Uterus (tissue), 2 donors: ENCODE measurements at regions not wholly inside any gene's neighbourhood (a gene's known extent, or its start where the extent isn't known, plus 50 kb on each side); places are given as distances from the start of the nearest gene placed in this dataset.

Experiments used
- POLR2A ChIP-seq, 2 donors: fragments of 450-650 bp; IDR thresholded peaks; one replicate each; pipeline ENCODE4 v1.6.1; 2016; ENCODE audit warnings: antibody characterized with exemption in 2 of 2, mild to moderate bottlenecking in 1 of 2, moderate library complexity in 1 of 2
- TF ChIP-seq, protein P1 (sequence below), 4 experiments: fragments of 200-600 bp in 2 of 4; fragments of 450-650 bp in 2 of 4; sonication (generic) in 2 of 4; IDR thresholded peaks; one replicate each; pipeline ENCODE4 v1.5.1; 2016 to 2019; ENCODE audit warnings: antibody characterized with exemption in 4 of 4, mild to moderate bottlenecking in 2 of 4, moderate library complexity in 1 of 4

GRCh38 chr1:56097713-56098112 is 481.6 kb downstream of the PLPP3 start:
- TF ChIP-seq, protein P1, sequence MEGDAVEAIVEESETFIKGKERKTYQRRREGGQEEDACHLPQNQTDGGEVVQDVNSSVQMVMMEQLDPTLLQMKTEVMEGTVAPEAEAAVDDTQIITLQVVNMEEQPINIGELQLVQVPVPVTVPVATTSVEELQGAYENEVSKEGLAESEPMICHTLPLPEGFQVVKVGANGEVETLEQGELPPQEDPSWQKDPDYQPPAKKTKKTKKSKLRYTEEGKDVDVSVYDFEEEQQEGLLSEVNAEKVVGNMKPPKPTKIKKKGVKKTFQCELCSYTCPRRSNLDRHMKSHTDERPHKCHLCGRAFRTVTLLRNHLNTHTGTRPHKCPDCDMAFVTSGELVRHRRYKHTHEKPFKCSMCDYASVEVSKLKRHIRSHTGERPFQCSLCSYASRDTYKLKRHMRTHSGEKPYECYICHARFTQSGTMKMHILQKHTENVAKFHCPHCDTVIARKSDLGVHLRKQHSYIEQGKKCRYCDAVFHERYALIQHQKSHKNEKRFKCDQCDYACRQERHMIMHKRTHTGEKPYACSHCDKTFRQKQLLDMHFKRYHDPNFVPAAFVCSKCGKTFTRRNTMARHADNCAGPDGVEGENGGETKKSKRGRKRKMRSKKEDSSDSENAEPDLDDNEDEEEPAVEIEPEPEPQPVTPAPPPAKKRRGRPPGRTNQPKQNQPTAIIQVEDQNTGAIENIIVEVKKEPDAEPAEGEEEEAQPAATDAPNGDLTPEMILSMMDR (IDR thresholded peaks at IDR 0.05) = no peak
- TF ChIP-seq POLR2A (IDR thresholded peaks at IDR 0.05) = no peak
